HepG2 (cell line): ENCODE measurements at regions not wholly inside any gene's neighbourhood (a gene's known extent, or its start where the extent isn't known, plus 50 kb on each side); places are given as distances from the start of the nearest gene placed in this dataset.

ENCODE experiments used
- SP1 ChIP-seq, 2 experiments: fragments of 450-650 bp in 1 of 2; sonication (generic) in 1 of 2; formaldehyde crosslinking in 1 of 2; IDR thresholded peaks; 2 replicates each; pipeline versions ENCODE4 v1.4.0 to v1.6.1; 2016 to 2020; ENCODE audit warnings: missing genetic modification reagents in 1 of 2
- TF ChIP-seq, protein P1 (sequence below): sonication (generic); formaldehyde crosslinking; IDR thresholded peaks from 2 replicates; pipeline ENCODE4 v1.5.0; 2020; ENCODE audit warnings: missing genetic modification reagents

DNA sequence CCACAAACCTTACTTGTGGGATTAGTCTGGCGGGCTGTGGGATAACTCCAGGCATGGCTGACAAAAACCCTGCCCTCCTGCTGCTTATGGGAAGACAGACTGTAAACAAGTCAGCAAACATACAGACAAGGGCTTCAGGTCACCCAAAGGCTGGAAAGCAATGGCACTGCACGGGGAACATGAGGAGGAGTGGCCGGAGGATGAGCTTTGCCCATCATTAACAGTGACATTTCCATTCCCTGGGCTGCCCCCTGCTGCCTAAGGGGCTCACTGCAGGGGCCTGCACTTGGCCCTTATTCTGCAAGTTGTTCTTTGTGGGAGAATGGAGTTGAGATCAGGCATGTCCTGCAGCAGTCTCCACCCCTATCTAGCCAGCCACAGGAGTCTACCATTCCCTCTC is 91.3 kb downstream of the UQCRFS1 start:
- TF ChIP-seq SP1 (IDR thresholded peaks at IDR 0.05) (no peak), SP1 (CRISPR knock-in tag; IDR thresholded peaks at IDR 0.05) (no peak)
- TF ChIP-seq, protein P1, sequence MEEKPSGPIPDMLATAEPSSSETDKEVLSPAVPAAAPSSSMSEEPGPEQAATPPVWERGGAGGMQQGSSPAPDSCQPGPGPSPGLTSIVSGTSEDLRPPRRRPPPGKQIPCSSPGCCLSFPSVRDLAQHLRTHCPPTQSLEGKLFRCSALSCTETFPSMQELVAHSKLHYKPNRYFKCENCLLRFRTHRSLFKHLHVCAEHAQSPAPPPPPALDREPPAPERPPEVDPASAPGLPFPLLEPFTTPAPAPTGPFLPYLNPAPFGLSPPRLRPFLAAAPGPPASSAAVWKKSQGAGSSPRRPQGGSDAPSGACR = no peak
